ENCODE measurements at regions not wholly inside any gene's neighbourhood (a gene's known extent, or its start where the extent isn't known, plus 50 kb on each side); places are given as distances from the start of the nearest gene placed in this dataset.

DNA sequence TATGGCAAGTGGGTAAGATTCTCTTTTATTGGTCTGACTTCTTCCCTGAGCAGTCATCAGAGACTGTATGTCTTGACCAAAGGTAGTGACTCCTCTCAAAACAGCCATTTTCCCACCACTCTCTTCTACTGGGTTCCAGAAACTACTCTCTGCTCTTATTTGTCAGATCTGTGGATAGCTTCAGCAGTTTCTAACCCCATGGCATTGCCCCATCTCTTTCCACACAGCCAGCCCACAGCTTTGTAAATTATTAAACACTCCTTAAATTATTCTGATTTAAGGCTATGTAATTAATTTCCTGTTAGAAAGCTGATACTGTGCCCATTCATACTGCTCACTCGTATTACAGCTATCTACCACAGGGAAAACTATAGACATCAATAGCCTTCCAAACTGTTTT lies 138.4 kb upstream of the CNR1 start:
- no peak for DNase-seq

GRCh38 chr6:88302769-88303225 lies 136.7 kb upstream of the CNR1 start:
- no peak for DNase-seq

- no peak for DNase-seq
Observed at GRCh38 chr6:88301888-88302768, 136.0 kb upstream of the CNR1 start.

DNA sequence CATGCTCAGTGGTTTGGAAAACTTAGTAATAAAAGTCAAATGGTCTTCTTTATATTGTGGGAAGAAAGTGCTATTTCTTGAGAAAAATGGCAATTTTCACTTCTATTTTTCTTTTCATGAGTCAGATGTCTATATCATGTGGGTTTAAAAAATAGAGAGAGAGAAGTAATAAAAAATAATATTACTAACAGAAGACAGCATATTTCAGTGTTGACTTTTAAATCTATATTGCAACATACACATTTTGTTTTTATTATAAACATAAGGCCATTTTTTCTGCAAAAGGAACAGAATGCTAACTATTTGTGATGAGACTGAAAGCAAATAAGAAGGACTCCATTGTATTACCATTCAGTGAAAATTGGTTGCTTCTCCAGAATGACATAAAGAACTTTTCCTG lies 135.1 kb upstream of the CNR1 start:
- DNase-seq = no peak

DNA sequence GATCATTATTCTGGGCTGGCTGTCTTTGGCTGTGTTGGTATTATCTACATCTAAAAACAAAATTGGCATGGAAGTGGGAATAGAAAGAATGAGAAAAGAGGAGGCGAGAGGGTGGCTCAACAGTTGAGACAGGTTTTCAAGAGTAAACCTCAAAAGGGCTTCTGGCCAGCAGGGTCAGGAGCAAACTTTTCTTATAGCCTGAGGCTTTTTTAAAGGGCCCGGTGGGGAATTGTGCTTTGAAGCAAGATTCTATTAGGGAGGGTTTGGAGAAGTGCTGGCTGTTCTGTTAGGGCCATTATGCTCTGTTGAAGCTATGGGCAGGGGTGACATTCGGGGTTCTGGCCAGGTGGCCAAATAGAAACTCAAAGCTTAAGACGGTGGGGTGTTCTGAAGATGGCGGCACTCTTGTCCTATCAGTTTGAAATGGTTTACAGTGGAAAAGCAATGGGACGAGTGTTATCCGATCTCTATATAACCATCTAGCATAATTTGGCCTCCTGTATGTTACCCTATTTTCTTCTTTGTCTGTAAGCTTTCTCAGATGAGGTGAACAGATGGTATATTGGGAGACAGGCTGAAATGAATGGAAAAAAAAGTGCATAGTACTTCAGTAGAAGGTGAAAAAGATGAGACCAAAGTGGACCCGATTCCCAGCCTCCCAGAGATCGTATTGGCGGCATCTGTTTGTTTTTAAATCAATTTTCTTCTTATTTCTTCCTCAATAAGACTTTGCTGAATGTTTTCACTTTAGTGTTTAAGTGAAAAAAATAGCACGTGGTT lies 132.1 kb upstream of the CNR1 start:
- DNase-seq = no peak

DNA sequence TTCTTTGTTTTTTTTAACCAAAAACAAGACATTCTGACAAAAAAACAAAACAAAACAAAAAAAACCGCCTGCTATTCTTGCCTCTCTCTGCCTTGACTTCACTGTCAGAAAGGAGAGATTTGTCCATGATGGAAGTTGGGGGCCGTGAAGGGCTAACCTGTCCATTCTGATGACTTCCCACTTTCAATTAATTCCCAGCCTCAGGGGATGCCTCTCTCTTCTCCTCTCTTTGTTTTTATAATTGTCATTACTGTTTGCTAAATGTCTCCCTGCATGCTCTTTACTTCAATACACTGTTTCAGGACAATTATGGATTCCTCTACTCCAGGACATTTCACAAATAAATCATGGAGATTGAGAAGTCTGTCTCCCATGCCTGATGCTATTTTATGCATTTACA lies 130.5 kb upstream of the CNR1 start:
- DNase-seq = no peak

- no peak for DNase-seq
Observed at GRCh38 chr6:88295663-88296062, 129.5 kb upstream of the CNR1 start.

DNA sequence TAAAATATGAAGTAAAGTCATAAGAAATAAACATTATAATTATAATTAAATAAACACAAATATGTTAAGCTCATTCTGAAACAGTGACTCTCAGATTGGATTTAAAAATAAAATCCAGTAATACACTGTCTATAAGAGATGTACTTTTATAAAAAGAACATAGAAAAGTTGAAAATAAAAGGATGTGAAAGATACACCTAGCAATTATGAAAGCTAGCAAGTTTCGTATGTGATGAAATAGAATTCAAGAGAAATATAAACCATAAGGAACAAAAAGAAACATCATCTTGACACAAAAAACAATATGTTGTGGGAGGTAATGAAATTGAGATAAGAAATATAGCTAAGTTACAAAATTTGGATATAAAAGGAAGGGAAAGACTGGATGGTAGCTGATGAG lies 128.6 kb upstream of the CNR1 start:
- DNase-seq = no peak

GRCh38 chr6:88290411-88290810 lies 124.3 kb upstream of the CNR1 start:
- DNase-seq = no peak

DNA sequence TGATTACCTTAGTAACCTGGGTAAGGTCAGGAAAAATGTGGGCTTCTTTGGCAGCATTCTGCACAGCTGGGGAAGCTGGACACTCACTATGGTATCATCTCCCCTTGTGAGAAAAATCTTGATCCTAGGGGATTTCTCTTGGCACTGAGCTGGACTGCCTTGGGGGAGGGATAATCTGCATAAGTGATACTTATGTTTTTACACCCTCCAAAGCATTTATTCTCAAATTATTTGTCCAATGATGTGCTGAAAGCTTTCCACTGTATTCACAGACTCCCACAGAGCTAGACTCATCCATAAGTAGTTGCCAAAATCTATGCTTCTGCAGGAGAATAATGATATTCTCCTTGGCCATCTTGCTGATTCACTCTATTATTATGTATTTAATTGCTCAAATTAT lies 121.5 kb upstream of the CNR1 start:
- no peak for DNase-seq

GRCh38 chr6:88276331-88276730 lies 110.2 kb upstream of the CNR1 start:
- no peak for DNase-seq

GRCh38 chr6:88268508-88268907 lies 102.4 kb upstream of the CNR1 start:
- no peak for DNase-seq

DNA sequence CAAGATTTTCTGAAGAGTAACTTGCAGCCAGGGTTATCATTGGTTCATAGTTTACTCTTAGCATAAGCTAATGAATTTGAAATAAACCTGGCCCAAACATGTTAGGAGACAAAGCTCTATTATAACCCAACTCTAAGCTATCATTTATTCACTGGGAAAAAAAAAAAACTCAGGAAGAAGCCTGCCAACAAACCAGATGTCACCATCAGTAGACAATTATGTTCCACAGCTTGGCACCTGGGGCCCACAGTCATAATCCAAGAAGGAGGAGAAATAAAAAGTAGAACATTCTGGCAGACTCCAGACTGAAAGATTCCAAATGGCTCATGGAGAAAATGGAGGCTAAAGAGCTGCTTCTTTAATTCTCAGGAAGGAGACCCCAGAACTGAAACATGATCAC lies 100.0 kb upstream of the CNR1 start:
- DNase-seq = no peak

GRCh38 chr6:88263591-88263990 lies 97.4 kb upstream of the CNR1 start:
- no peak for DNase-seq

GRCh38 chr6:88262332-88262731 lies 96.2 kb upstream of the CNR1 start:
- DNase-seq = no peak

GRCh38 chr6:88251301-88251700 lies 85.2 kb upstream of the CNR1 start:
- no peak for DNase-seq

GRCh38 chr6:88248709-88249321 lies 82.7 kb upstream of the CNR1 start:
- no peak for DNase-seq

DNA sequence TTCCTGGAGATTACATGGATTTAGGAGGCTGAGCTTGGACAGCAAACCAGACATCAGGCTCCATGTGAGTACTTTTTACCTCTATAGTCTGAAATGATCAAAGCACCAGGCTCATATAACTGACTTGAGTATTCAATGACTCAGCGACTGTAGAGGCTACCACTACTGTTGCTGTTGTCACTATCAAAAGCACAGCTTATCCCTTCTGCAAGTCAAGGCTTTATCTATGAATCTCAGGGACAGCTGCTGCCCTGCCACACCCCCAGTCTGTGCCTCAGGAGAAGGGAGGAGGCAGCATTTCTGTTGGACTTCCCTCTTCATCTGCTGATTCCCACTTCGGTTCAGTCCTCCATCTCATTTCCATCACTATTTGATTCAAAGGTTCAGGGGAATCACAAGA lies 80.5 kb upstream of the CNR1 start:
- DNase-seq = no peak

- DNase-seq = no peak
Observed at GRCh38 chr6:88244721-88245120, 78.6 kb upstream of the CNR1 start.

DNA sequence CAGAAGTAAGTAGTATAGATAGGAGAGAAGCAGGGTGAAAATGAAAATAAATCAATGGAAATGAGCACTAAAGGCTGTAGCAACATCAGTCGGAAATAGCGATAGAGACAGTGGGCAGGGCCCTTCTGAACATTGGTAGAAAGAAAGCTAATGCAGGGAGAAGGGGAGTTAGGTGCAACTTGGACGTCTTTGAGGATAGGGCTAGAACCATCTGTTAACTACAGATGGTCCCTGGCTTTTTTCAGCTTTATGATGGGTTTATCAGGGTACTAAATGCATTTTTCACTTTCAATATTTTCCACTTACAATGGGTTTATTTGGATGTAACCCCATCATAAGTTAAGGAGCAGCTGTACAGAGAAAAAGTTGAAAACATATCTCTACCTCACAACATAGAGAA lies 72.8 kb upstream of the CNR1 start:
- no peak for DNase-seq

DNA sequence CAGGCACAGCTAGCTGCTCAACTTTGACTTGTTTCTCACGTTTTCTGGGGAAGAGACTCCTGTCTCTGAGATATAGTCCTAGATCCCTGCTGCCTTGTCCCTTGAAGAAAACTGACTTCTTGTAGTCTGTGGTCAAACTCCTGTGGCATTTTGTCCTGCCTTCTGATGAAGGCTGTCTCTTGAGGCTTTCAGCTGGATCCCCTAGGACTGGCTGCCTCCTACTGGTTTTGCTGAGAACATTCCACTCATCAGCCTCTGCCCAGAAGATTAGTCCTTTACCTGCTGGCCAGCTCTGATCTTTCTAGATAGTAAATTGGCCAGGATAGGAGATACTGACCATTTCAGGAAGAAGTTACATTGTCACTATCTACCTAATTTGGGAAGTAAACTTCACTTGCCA lies 71.9 kb upstream of the CNR1 start:
- DNase-seq = no peak

DNA sequence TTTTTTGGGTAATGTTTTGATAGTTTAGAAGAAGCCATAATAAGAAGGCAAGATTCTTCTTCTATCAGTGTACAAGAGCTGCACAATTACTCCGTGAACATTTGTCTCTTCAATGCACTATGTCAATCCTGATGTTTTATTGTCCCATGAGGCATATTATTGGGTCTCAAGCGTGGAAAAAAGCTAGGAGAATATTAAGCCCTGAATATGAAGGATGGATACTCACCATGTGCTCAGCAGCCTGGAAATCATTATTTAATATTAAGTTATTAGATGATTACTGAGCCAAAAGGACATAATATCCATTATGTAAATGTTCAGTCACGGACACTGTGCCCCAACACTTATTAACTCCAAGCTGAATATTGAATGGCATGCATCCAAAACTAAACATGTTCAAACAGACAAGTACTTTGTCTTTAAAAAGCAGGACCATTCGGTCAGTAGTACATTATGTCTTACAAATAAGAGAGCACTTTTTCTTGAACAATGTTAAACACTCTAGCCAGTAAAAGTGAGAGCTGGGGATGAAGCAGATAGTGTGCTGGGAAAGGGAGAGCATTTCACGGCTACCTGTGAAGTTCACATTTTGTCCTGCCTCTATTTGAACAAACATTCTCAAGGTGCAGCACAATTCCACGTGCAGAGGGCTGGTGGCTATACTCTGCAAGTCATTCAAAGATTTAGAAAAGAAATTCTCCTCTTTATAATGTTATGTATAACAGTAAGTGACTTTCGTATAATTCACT lies 70.6 kb upstream of the CNR1 start:
- DNase-seq = no peak

DNA sequence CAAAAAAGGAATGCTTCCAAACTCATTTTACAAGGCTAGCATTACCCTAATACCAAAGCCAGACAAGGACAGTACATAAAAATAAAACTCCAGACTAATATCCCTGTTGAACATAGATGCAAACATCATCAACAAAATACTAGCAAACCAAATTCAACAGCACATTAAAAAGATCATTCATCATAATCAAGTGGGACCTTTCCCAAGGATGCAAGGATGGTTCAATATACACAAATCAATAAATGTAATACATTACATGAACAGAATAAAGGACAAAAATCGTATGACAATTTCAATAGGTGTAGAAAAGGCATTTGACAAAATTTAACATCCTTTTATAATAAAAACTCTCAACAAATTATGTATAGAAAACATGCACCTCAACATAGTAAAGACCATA lies 66.6 kb upstream of the CNR1 start:
- DNase-seq = no peak

All from 8988T (cell line).